ENCODE measurements at regions not wholly inside any gene's neighbourhood (a gene's known extent, or its start where the extent isn't known, plus 50 kb on each side); places are given as distances from the start of the nearest gene placed in this dataset.

GRCh38 chr2:104280216-104280615 lies 573.7 kb upstream of the POU3F3 start:
- Histone ChIP-seq H3K4me1 (no peaks in the 10 kb centered on the region), H3K27me3 (no peaks in the 10 kb centered on the region), H3K9me3 (no peaks in the 10 kb centered on the region), H3K36me3 (no peaks in the 10 kb centered on the region), H3K27ac (no peak overlapping the region), H3K4me3 (no peak overlapping the region)
- intact Hi-C loops (cut with DNase I) = no loop called here
- no peak for TF ChIP-seq POLR2AphosphoS5 (IDR thresholded peaks at IDR 0.05; ENCODE audit: insufficient read depth in 1 of 2, low read depth in 1 of 2)
- TF ChIP-seq CTCF (IDR thresholded peaks at IDR 0.05) = no peak
- TF ChIP-seq POLR2A (IDR thresholded peaks at IDR 0.05) = no peak
- no peak for DNase-seq (ENCODE audit: extremely low spot score in 2 of 2)

GRCh38 chr2:104286841-104287240 lies 567.1 kb upstream of the POU3F3 start:
- no peak overlapping the region for H3K27ac ChIP-seq
- TF ChIP-seq POLR2A (IDR thresholded peaks at IDR 0.05) = no peak
- no peak for TF ChIP-seq CTCF (IDR thresholded peaks at IDR 0.05)
- no peaks in the 10 kb centered on the region for H3K4me1 ChIP-seq
- H3K9me3 ChIP-seq = no peaks in the 10 kb centered on the region
- intact Hi-C loops (cut with DNase I) = no loop called here
- DNase-seq (ENCODE audit: extremely low spot score in 2 of 2) = no peak
- H3K4me3 ChIP-seq = no peak overlapping the region
- H3K27me3 ChIP-seq = no peaks in the 10 kb centered on the region
- H3K36me3 ChIP-seq = no peaks in the 10 kb centered on the region

- no peaks in the 10 kb centered on the region for H3K36me3 ChIP-seq
Measured at GRCh38 chr2:104289651-104290565, 564.0 kb upstream of the POU3F3 start.

GRCh38 chr2:104290566-104290891 lies 563.4 kb upstream of the POU3F3 start:
- intact Hi-C loops (cut with DNase I) = no loop called here
- TF ChIP-seq POLR2AphosphoS5 (IDR thresholded peaks at IDR 0.05; ENCODE audit: insufficient read depth in 1 of 2, low read depth in 1 of 2) (no peak), CTCF (IDR thresholded peaks at IDR 0.05) (no peak), POLR2A (IDR thresholded peaks at IDR 0.05) (no peak)
- H3K4me3 ChIP-seq = no peak overlapping the region
- H3K27ac ChIP-seq = no peak overlapping the region
- H3K36me3 ChIP-seq = no peaks in the 10 kb centered on the region
- no peaks in the 10 kb centered on the region for H3K4me1 ChIP-seq
- no peaks in the 10 kb centered on the region for H3K27me3 ChIP-seq
- DNase-seq (ENCODE audit: extremely low spot score in 2 of 2) = no peak
- H3K9me3 ChIP-seq = no peaks in the 10 kb centered on the region

More at GRCh38 chr2:104289651-104290565, 564.0 kb upstream of the POU3F3 start:
- intact Hi-C loops (cut with DNase I) = no loop called here
- no peak for TF ChIP-seq POLR2A (IDR thresholded peaks at IDR 0.05)
- no peaks in the 10 kb centered on the region for H3K4me1 ChIP-seq
- H3K9me3 ChIP-seq = no peaks in the 10 kb centered on the region
- no peak overlapping the region for H3K4me3 ChIP-seq
- no peak for DNase-seq (ENCODE audit: extremely low spot score in 2 of 2)
- no peaks in the 10 kb centered on the region for H3K27me3 ChIP-seq
- no peak overlapping the region for H3K27ac ChIP-seq

GRCh38 chr2:104312684-104313083 lies 541.2 kb upstream of the POU3F3 start:
- H3K36me3 ChIP-seq = no peaks in the 10 kb centered on the region
- H3K27me3 ChIP-seq = no peaks in the 10 kb centered on the region
- H3K4me1 ChIP-seq = no peaks in the 10 kb centered on the region
- DNase-seq (ENCODE audit: extremely low spot score in 2 of 2) = no peak
- intact Hi-C loops (cut with DNase I) = no loop called here
- no peaks in the 10 kb centered on the region for H3K9me3 ChIP-seq
- TF ChIP-seq CTCF (IDR thresholded peaks at IDR 0.05) (no peak), POLR2AphosphoS5 (IDR thresholded peaks at IDR 0.05; ENCODE audit: insufficient read depth in 1 of 2, low read depth in 1 of 2) (no peak), POLR2A (IDR thresholded peaks at IDR 0.05) (no peak)
- no peak overlapping the region for H3K4me3 ChIP-seq
- H3K27ac ChIP-seq = no peak overlapping the region
